ENCODE measurements at regions not wholly inside any gene's neighbourhood (a gene's known extent, or its start where the extent isn't known, plus 50 kb on each side); places are given as distances from the start of the nearest gene placed in this dataset.

DNA sequence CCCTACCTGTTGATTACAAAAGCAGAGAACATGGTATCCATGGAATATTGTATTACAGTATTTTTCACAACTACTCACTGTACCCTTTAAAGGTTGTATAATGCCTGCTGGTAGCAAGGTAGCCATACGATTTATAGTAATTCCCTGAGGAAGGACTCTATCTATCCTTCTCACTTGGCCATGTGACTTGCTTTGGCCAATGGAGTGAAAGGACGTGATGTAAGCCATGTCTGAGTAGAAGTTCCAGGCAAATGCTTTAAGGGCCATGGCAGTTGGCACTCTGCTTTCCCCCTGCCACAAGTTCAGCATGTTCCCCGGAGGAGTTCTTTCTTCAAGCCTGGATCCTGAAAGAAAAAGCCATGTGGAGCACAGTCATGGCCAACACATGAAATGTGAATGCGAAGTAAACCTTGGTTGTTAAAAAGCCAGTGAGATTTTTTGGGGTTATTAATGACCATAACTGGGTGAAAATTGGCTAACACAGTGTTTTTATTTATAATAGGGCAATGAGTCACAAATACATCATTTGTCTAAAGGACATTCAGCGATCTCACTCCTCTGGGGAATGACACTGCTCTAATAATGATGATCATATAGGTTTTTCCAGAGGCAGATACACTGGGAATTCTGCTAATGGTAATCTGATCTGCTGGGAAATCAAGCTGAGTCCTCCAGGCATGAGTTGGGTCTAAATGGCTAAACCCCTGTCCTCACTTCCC lies 67.4 kb upstream of the SLC38A2 start:
- Histone ChIP-seq H3K27me3 (ENCODE audit: control insufficient read depth, insufficient read depth, low read length) (no peaks in the 10 kb centered on the region), H3K4me1 (ENCODE audit: control insufficient read depth, insufficient read depth, low read length) (no peaks in the 10 kb centered on the region), H3K9me3 (ENCODE audit: control insufficient read depth, low read length) (no peaks in the 10 kb centered on the region), H3K4me3 (ENCODE audit: low read length) (no peak overlapping the region), H3K9ac (ENCODE audit: low read length) (no peak overlapping the region), H3K36me3 (ENCODE audit: control insufficient read depth, insufficient read depth, low read length) (no peaks in the 10 kb centered on the region)

GRCh38 chr12:46438719-46439319 lies 66.2 kb upstream of the SLC38A2 start:
- no peak overlapping the region for H3K4me3 ChIP-seq (ENCODE audit: low read length)
- no peaks in the 10 kb centered on the region for H3K27me3 ChIP-seq (ENCODE audit: control insufficient read depth, insufficient read depth, low read length)
- no peaks in the 10 kb centered on the region for H3K36me3 ChIP-seq (ENCODE audit: control insufficient read depth, insufficient read depth, low read length)
- no peaks in the 10 kb centered on the region for H3K4me1 ChIP-seq (ENCODE audit: control insufficient read depth, insufficient read depth, low read length)
- no peak overlapping the region for H3K9ac ChIP-seq (ENCODE audit: low read length)
- no peaks in the 10 kb centered on the region for H3K9me3 ChIP-seq (ENCODE audit: control insufficient read depth, low read length)

GRCh38 chr12:46438256-46438655 lies 65.7 kb upstream of the SLC38A2 start:
- H3K36me3 ChIP-seq (ENCODE audit: control insufficient read depth, insufficient read depth, low read length): no peaks in the 10 kb centered on the region
- H3K9ac ChIP-seq (ENCODE audit: low read length): no peak overlapping the region
- H3K27me3 ChIP-seq (ENCODE audit: control insufficient read depth, insufficient read depth, low read length): no peaks in the 10 kb centered on the region
- H3K4me1 ChIP-seq (ENCODE audit: control insufficient read depth, insufficient read depth, low read length): no peaks in the 10 kb centered on the region
- no peak overlapping the region for H3K4me3 ChIP-seq (ENCODE audit: low read length)
- H3K9me3 ChIP-seq (ENCODE audit: control insufficient read depth, low read length): no peaks in the 10 kb centered on the region

DNA sequence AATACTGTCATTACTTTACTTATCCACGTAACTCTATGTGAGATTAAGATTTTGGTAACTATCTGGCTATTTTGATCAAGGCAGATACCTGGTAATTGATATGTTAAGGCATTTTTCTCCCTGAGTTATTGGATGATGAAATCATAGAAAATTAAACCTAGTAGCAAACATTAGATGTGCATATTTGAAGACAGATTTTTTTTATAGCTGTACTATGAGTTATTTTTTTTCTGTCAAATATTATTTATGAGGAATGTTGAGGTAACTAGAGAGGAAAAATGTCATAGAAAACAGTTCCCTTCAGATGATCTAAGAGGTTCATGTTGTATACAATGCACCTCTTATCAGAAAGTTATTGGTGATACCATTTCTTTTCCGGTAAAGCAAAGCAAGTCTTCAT lies 64.9 kb upstream of the SLC38A2 start:
- Histone ChIP-seq H3K9me3 (ENCODE audit: control insufficient read depth, low read length) (no peaks in the 10 kb centered on the region), H3K4me3 (ENCODE audit: low read length) (no peak overlapping the region), H3K36me3 (ENCODE audit: control insufficient read depth, insufficient read depth, low read length) (no peaks in the 10 kb centered on the region), H3K4me1 (ENCODE audit: control insufficient read depth, insufficient read depth, low read length) (no peaks in the 10 kb centered on the region), H3K9ac (ENCODE audit: low read length) (no peak overlapping the region), H3K27me3 (ENCODE audit: control insufficient read depth, insufficient read depth, low read length) (no peaks in the 10 kb centered on the region)

GRCh38 chr12:46436747-46437146 lies 64.2 kb upstream of the SLC38A2 start:
- no peak overlapping the region for H3K9ac ChIP-seq (ENCODE audit: low read length)
- H3K4me1 ChIP-seq (ENCODE audit: control insufficient read depth, insufficient read depth, low read length): peaks cover 4% of the 10 kb centered on the region
- H3K27me3 ChIP-seq (ENCODE audit: control insufficient read depth, insufficient read depth, low read length): no peaks in the 10 kb centered on the region
- H3K9me3 ChIP-seq (ENCODE audit: control insufficient read depth, low read length): no peaks in the 10 kb centered on the region
- no peaks in the 10 kb centered on the region for H3K36me3 ChIP-seq (ENCODE audit: control insufficient read depth, insufficient read depth, low read length)
- no peak overlapping the region for H3K4me3 ChIP-seq (ENCODE audit: low read length)

- Histone ChIP-seq H3K9me3 (ENCODE audit: control insufficient read depth, low read length) (no peaks in the 10 kb centered on the region), H3K36me3 (ENCODE audit: control insufficient read depth, insufficient read depth, low read length) (no peaks in the 10 kb centered on the region), H3K4me3 (ENCODE audit: low read length) (no peak overlapping the region)
Observed at GRCh38 chr12:46435625-46436024, 63.1 kb upstream of the SLC38A2 start.

DNA sequence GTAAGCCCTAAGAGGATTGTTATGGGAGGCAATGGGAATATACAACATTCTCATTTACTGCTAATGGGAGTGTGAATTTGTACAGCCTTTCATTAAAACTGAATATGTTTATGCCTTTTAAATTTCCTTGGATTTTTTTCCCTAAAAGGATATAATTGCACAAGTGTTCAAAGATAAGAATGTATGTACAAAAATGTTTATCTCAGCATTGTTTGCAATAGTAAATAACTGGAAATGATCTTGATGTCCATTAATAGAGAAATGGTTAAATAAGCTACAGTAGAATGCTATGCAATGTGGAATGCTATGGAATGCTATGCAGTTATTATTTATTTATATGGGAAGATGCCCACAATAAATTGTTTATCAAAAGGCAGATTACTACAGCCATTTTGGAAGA lies 62.5 kb upstream of the SLC38A2 start:
- H3K36me3 ChIP-seq (ENCODE audit: control insufficient read depth, insufficient read depth, low read length): no peaks in the 10 kb centered on the region
- no peak overlapping the region for H3K4me3 ChIP-seq (ENCODE audit: low read length)
- H3K9me3 ChIP-seq (ENCODE audit: control insufficient read depth, low read length): no peaks in the 10 kb centered on the region
- H3K4me1 ChIP-seq (ENCODE audit: control insufficient read depth, insufficient read depth, low read length): peaks cover 15% of the 10 kb centered on the region
- no peaks in the 10 kb centered on the region for H3K27me3 ChIP-seq (ENCODE audit: control insufficient read depth, insufficient read depth, low read length)
- no peak overlapping the region for H3K9ac ChIP-seq (ENCODE audit: low read length)

More at GRCh38 chr12:46435625-46436024, 63.1 kb upstream of the SLC38A2 start:
- Histone ChIP-seq H3K4me1 (ENCODE audit: control insufficient read depth, insufficient read depth, low read length) (peaks cover 14% of the 10 kb centered on the region), H3K9ac (ENCODE audit: low read length) (no peak overlapping the region), H3K27me3 (ENCODE audit: control insufficient read depth, insufficient read depth, low read length) (no peaks in the 10 kb centered on the region)

GRCh38 chr12:46433829-46434228 lies 61.3 kb upstream of the SLC38A2 start:
- Histone ChIP-seq H3K27me3 (ENCODE audit: control insufficient read depth, insufficient read depth, low read length) (no peaks in the 10 kb centered on the region), H3K4me3 (ENCODE audit: low read length) (no peak overlapping the region), H3K36me3 (ENCODE audit: control insufficient read depth, insufficient read depth, low read length) (no peaks in the 10 kb centered on the region), H3K9me3 (ENCODE audit: control insufficient read depth, low read length) (no peaks in the 10 kb centered on the region), H3K4me1 (ENCODE audit: control insufficient read depth, insufficient read depth, low read length) (peaks cover 21% of the 10 kb centered on the region), H3K9ac (ENCODE audit: low read length) (no peak overlapping the region)

DNA sequence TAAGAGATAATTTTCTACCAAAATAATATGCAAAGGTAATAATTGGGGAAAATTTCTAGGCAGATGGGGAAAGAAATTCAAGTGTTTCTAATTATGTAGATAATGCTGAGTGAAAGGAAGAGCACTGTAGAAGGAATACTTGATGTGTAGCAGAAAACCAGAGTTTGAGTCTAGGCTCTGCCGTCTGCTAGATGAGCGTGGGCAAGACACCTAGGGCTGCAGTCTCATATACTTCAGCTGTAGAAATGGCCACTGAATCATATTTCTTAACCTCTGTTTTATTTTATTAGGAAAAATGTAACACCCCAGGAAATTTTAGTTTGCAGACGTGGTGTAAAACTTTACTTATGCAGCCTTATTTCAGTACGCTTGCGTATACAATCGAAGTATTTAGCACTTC lies 59.8 kb upstream of the SLC38A2 start:
- H3K9me3 ChIP-seq (ENCODE audit: control insufficient read depth, low read length): no peaks in the 10 kb centered on the region
- peaks cover 21% of the 10 kb centered on the region for H3K4me1 ChIP-seq (ENCODE audit: control insufficient read depth, insufficient read depth, low read length)
- H3K36me3 ChIP-seq (ENCODE audit: control insufficient read depth, insufficient read depth, low read length): no peaks in the 10 kb centered on the region
- H3K27me3 ChIP-seq (ENCODE audit: control insufficient read depth, insufficient read depth, low read length): no peaks in the 10 kb centered on the region
- H3K4me3 ChIP-seq (ENCODE audit: low read length): no peak overlapping the region
- H3K9ac ChIP-seq (ENCODE audit: low read length): no peak overlapping the region

GRCh38 chr12:46430340-46430948 lies 57.9 kb upstream of the SLC38A2 start:
- peaks cover 21% of the 10 kb centered on the region for H3K4me1 ChIP-seq (ENCODE audit: control insufficient read depth, insufficient read depth, low read length)
- no peaks in the 10 kb centered on the region for H3K9me3 ChIP-seq (ENCODE audit: control insufficient read depth, low read length)
- no peaks in the 10 kb centered on the region for H3K36me3 ChIP-seq (ENCODE audit: control insufficient read depth, insufficient read depth, low read length)
- no peaks in the 10 kb centered on the region for H3K27me3 ChIP-seq (ENCODE audit: control insufficient read depth, insufficient read depth, low read length)
- no peak overlapping the region for H3K4me3 ChIP-seq (ENCODE audit: low read length)
- no peak overlapping the region for H3K9ac ChIP-seq (ENCODE audit: low read length)
